Right lobe of liver (tissue), 4 donors: ENCODE measurements at regions not wholly inside any gene's neighbourhood (a gene's known extent, or its start where the extent isn't known, plus 50 kb on each side); places are given as distances from the start of the nearest gene placed in this dataset.

Experiments used
- CTCF ChIP-seq, 4 donors: fragments of 200-600 bp in 3 of 4; fragments of 450-650 bp in 1 of 4; IDR thresholded peaks; one replicate each; pipeline versions ENCODE4 v1.5.1 to v1.8.0; 2016 to 2022; ENCODE audit warnings: antibody characterized with exemption in 4 of 4, mild to moderate bottlenecking in 2 of 4
- POLR2A ChIP-seq: fragments of 450-650 bp; IDR thresholded peaks from one replicate; pipeline ENCODE4 v1.6.1; 2017; ENCODE audit warnings: antibody characterized with exemption, mild to moderate bottlenecking
- donor health status: DM: no; HTN: no; CAD: no.
- donor health status: DM: no; HTN: no; CAD: no.
- donor health status: DM: no; HTN: yes; CAD: no.

GRCh38 chr2:225103737-225104141 is 61.5 kb upstream of the DOCK10 start:
- no peak for TF ChIP-seq CTCF (IDR thresholded peaks at IDR 0.05)
- TF ChIP-seq POLR2A, result no peak
